ENCODE measurements at regions not wholly inside any gene's neighbourhood (a gene's known extent, or its start where the extent isn't known, plus 50 kb on each side); places are given as distances from the start of the nearest gene placed in this dataset.
"Not testable (repeated sequence)": the region's sequence is repeated elsewhere in the genome, so short reads cannot be mapped to it uniquely, and the experiment has no call there.

DNA sequence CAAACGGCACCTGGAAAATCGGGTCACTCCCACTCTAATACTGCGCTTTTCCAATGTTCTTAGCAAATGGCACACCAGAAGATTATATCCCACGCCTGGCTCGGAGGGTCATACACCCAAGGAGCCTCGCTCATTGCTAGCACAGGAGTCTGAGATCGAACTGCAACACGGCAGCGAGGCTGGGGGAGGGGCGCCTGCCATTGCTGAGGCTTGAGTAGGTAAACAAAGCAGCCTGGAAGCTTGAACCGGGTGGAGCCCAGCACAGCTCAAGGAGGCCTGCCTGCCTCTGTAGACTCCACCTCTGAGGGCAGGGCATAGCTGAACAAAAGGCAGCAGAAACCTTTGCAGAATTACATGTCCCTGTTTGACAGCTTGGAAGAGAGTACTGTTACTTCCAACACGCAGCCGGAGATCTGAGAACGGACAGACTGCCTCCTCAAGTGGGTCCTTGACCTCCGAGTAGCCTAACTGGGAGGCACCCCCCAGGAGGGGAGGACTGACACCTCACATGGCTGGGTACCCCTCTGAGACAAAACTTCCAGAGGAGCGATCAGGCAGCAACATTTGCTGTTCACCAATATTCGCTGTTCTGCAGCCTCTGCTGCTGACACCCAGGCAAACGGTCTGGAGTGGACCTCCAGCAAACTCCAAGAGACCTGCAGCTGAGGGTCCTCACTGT, 472.3 kb upstream of the PHF14 start:
- DNase-seq = not testable (repeated sequence)

- DNase-seq = no peak
Measured at GRCh38 chr7:10507032-10507431, 466.6 kb upstream of the PHF14 start.

DNA sequence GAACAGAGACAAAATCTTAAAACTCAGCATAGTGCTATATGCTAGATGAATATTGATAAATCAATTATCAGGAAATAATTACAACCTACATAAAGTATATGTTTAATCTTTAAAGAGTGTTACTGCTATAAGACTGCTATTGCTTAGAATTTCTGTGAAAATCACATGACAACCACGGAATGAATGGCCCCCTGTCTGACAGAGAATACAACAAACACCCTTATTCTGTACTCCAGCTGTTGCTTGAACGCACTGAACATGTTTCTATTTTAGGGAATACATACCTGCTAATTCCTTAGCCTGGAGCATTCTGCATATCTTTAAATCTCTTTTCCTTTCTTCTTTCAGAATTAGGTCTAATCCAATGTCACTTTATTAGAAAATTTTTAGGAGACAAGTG, 452.4 kb upstream of the PHF14 start:
- no peak for DNase-seq

DNA sequence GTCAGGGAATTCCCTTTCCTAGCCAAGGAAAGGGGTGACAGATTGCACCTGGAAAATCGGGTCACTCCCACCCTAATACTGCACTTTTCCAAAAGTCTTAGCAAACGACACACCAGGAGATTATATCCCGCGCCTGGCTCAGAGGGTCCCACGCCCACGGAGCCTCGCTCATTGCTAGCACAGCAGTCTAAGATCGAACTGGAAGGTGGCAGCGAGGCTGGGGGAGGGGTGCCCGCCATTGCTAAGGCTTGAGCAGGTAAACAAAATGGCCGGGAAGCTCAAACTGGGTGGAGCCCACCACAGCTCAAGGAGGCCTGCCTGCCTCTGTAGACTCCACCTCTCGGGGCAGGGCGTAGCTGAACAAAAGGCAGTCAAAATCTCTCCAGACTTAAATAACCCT, 440.2 kb upstream of the PHF14 start:
- not testable (repeated sequence) for DNase-seq

DNA sequence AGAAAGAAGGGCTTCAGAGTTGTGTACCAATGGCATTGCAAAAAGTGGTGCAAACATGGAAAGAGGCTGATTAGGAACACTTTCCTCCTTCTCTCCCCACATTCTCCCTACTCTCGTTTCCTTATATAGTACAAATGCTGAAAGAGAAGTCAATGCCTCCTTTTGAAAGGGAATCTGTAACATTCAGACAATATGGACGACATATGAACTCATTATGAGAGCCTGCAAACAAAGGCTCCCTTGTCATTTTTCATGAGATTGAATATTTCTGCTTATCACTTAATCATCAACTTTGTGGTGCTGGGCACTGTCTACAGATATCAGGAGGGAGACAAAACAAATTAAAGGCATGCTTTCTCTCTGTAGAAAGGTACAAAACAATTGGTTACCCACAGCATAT, 437.1 kb upstream of the PHF14 start:
- DNase-seq = no peak

DNA sequence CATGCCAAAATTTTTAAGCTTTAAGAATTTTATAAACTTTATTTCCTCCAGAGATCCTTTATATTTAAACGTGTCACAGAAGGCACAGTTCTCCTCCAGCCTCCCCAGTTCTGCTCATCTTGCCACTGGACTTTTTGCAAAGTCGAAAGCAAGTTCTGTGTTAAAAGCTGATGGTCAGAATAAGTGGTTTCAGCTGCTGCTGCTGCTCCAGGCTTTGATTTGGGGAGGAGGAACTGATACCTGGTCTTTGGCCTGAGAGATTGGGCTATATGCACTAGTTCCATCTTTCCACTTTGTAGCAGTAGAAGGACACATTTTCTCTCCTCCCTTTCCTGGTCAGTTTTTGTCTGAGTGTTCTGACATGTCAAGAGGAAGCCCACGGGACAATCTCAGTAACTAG, 435.9 kb upstream of the PHF14 start:
- DNase-seq = no peak

DNA sequence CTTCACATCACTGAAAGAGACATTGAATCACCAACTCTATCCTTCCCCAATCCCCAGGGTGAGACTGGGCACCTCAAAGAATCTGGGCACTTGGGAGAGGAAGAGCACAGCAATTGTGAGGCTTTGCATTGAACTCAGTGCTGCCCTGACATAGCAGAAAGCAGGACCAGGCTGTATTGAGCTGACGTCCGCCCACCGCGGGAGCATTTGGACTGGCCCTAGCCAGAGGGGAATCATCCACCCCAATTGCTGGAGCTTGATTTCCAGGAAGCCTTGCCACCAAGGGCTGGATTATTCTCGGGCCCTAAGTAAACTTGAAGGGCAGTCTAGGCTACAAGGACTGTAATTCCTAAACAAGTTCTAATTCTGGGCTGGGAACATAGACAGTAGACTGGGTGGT, 416.3 kb upstream of the PHF14 start:
- no peak for DNase-seq

GRCh38 chr7:10560497-10560896, 413.2 kb upstream of the PHF14 start:
- no peak for DNase-seq

- no peak for DNase-seq
Measured at GRCh38 chr7:10568891-10569290, 404.8 kb upstream of the PHF14 start.

GRCh38 chr7:10571759-10572158, 401.9 kb upstream of the PHF14 start:
- no peak for DNase-seq

DNA sequence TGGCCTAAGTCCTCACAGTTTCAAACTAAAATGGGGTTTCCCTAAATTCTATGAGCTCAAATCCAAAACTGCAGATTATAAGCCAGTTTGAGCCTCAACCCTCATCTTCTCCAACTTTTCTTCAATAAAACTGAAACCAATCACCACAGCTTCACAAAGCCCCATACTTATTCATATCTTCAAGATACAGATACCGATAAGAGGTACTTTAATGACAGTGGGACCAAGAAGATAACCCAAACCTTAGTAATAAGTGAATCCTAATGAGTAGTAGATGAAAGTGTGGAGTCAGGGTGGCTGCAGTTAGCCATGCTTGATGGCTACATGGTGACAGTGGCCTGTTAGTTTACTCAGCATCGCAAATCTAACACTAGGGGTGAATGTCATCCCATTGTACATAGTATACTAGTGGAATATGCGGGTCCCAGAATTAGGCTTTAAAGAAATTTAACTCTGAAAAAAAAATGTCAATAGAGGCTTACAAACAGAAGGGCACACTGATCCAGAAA, 395.8 kb upstream of the PHF14 start:
- no peak for DNase-seq

- no peak for DNase-seq
Measured at GRCh38 chr7:10579561-10579960, 394.1 kb upstream of the PHF14 start.

GRCh38 chr7:10584886-10585285, 388.8 kb upstream of the PHF14 start:
- DNase-seq = no peak

DNA sequence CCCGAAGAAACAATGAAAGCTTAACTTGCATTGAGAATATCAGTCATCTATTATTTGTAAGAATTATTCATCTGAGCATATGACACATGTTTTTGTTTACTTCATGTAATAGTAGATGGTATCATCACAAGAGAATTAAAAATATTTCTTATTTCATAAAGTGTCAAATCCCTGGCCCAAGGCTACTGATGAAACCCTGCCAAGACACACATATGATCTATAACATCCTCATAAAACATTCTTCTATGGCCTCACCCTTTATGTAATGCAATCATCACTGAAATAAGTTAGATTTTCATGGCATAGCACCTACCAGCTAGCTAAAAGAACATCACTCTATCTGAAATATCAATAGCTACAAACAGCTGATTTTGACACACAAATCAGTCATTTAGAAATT, 385.6 kb upstream of the PHF14 start:
- no peak for DNase-seq

- DNase-seq = no peak
Measured at GRCh38 chr7:10592604-10593003, 381.1 kb upstream of the PHF14 start.

DNA sequence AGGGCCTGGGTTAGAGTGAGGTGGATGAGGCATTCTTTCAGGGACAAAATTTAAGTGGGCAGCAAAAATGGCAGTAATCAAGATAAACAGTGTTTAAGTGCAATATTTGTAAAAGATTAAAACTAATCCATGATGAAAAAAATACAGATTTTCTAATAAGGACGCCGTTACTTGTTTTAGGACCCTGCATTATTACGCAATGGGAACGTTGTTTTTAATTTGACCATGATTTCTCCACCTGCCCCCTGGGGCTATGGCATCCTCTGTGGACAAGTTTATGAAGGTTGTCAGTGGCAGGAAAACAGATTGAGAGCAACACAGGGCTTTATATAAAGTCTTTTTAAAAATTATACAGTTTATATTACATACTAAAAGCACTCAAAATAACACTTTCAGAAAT, 380.6 kb upstream of the PHF14 start:
- DNase-seq = no peak

- DNase-seq = no peak
Measured at GRCh38 chr7:10596827-10597226, 376.8 kb upstream of the PHF14 start.

DNA sequence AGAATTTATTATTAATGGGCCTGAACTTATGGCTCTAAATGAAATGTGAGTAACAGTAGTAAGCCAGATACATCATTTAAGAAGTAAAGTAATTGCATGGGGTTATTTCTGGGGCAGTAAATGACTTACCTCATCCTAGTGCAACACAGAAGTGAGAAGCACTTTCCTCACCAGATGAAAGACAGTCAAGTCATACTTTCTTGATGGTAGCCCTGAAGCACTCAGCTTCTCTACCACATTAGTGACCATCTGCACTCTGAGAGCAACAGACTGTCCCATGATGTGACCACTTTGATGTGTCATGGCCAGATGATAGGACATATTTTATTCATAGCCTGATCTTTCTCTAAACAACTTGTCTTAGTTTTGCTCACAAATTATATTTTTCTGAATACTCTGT, 369.5 kb upstream of the PHF14 start:
- no peak for DNase-seq

DNA sequence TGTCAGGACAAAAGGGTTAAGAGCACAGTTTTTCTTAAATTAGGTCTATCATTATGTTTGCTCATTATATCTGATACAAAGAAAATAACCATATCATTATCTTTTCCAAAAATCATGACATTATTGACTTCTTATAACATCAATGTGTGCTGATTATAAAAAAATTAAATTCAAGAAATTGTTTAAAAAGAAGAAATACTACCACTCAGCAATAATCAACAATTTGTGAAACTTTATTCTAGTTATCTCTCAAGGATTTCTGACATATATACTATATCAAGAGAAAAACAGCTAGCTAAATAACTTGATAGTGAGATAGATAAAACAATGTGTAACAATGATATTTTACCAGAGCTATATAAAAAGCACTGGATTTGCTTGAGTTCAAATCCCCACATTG, 360.7 kb upstream of the PHF14 start:
- DNase-seq = no peak

DNA sequence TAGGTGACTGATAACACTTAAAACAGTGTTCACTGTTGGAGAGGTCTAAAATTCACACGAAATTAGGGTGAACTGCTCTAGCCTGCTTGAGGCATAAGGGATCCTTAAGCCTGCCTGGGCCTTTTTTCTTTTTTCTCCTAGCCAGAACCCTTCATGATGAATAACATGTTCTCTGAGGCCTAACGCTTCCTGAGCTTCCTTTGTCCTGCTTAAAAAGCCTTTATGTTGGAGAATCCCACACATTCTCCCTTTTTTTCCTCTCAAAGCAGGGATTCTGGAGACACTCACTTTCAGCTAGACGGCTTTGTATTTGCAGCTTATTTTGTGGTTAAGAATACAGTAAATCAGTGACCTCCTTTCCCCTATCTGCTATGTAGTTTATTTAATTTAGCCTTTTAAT, 354.7 kb upstream of the PHF14 start:
- no peak for DNase-seq

- DNase-seq = no peak
Measured at GRCh38 chr7:10632712-10633111, 341.0 kb upstream of the PHF14 start.

DNA sequence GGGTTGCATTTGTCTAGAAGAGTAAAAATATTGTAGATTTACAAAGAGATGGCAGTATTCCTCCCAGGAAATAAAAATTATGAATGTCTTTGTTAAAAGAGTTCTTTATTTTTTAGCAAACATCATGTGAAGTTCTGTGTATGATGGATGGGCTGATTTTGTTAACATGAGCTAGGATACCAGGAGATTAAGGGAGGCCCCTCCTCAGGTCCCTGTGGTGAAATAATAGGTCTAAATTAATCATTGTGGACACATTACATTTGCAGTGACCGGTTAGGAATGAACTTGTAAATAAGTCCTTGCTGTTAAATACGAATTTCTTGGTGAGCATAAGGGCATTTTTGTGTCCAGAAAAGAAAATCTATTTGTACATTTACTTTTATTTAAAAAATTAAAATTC, 339.4 kb upstream of the PHF14 start:
- no peak for DNase-seq

DNA sequence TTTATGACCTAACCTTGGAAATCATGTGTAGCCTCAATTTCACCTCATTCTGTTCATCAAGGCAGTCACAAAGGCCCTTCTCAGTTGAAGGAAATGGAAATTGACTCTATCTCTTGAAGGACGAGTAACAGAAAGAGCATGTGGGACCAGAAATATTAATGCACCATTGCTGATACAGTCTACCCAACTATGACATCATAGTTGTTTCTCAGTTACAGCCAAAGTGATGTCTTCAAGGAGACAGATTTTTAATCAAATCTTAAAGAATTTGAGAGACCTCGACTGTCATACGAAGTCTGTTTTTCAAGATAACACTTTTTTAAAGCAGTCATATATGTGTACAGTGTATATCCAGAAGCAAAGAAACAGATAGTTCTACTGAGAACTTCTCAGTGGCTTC, 335.7 kb upstream of the PHF14 start:
- no peak for DNase-seq

DNA sequence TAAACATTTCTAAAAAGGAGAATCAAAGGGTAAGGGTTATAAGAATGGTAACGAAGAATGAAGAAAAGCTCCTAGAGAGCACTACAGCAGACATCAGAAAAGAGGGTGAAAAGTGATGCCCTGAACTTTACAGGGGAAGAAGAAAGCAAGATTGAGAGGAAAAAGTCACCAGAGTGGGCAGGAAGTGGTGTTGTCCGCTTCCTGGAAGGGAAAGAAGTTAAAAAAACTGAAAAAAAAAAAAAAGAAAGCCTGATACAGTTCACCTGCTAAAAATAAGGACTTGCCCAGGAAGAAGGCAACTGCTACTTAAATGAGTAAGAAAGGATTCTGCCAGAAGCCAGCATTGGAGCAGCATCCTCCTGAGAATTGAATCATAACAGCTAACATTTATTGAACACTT, 330.1 kb upstream of the PHF14 start:
- DNase-seq = no peak

GRCh38 chr7:10644849-10645248, 328.8 kb upstream of the PHF14 start:
- no peak for DNase-seq

DNA sequence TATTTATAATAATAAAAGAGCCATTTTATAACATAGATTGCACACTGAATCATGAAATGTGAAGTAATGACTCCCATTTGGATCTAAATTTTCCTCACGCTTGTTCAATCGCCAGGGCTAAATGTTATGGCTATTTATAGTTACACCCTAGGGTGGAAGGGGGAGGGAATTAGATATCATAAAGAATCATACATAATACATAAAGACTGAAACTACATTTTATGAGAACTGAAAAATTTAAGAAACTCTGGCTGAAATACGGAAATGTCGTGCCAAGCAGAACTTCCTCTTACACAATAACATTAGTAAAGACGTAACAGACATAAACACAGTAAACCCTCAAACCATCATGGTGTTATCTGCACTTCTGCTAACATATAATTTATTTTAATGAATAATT, 327.5 kb upstream of the PHF14 start:
- peak; percentile 70 for DNase-seq
